AG04449 (cell line): ENCODE measurements at regions not wholly inside any gene's neighbourhood (a gene's known extent, or its start where the extent isn't known, plus 50 kb on each side); places are given as distances from the start of the nearest gene placed in this dataset.

ENCODE experiments used
- CTCF ChIA-PET: fragments of 350-600 bp; formaldehyde crosslinking; extraction: SDS; loops from one replicate; lab custom pipeline; 2021; ENCODE audit warnings: antibody characterized with exemption; lab: Yijun Ruan, JAX
- POLR2A ChIA-PET: fragments of 400-600, 350-600 bp; formaldehyde crosslinking; extraction: SDS; loops from one replicate; lab custom pipeline; 2020; ENCODE audit warnings: antibody characterized with exemption, inconsistent platforms; lab: Yijun Ruan, JAX
- DNase-seq: peaks from one replicate; pipeline ENCODE4 v3.0.0-alpha.2; 2010; ENCODE audit warnings: low read depth, low spot score
- H3K4me3 ChIP-seq: 2 replicates; pipeline ENCODE4 v1.5.1; 2011; ENCODE audit warnings: low read depth, mild to moderate bottlenecking, control low read depth, low read length
- TF ChIP-seq, protein P1 (sequence below): IDR thresholded peaks from one replicate; pipeline ENCODE4 v1.5.1; 2011; ENCODE audit warnings: mild to moderate bottlenecking, moderate library complexity, low read length, control low read depth, inconsistent platforms; ENCODE audit not compliant: insufficient read depth; ENCODE audit errors: missing control alignments

DNA sequence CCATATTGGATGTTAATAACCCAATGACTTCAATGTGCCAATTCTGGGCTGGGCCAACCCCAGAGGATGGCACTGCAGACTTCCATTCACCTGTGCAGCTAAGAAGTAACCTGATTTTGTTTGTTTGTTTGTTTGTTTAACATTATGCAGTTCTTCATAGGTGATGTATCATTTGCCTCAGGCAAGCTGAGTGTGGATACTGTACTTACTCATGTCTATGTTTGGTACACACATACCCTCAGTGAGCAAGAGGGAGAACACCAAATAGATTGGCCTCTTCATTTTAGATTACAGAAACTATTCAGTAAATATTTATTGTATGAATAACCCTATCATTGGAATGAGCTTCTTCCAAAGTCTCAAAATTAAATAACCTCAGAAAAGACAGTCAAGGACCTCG, 180.2 kb upstream of the SMC2 start:
- POLR2A ChIA-PET = no interaction called here
- no peak overlapping the region for H3K4me3 ChIP-seq
- no peak for DNase-seq
- TF ChIP-seq, protein P1, sequence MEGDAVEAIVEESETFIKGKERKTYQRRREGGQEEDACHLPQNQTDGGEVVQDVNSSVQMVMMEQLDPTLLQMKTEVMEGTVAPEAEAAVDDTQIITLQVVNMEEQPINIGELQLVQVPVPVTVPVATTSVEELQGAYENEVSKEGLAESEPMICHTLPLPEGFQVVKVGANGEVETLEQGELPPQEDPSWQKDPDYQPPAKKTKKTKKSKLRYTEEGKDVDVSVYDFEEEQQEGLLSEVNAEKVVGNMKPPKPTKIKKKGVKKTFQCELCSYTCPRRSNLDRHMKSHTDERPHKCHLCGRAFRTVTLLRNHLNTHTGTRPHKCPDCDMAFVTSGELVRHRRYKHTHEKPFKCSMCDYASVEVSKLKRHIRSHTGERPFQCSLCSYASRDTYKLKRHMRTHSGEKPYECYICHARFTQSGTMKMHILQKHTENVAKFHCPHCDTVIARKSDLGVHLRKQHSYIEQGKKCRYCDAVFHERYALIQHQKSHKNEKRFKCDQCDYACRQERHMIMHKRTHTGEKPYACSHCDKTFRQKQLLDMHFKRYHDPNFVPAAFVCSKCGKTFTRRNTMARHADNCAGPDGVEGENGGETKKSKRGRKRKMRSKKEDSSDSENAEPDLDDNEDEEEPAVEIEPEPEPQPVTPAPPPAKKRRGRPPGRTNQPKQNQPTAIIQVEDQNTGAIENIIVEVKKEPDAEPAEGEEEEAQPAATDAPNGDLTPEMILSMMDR = no peak
- CTCF ChIA-PET = no interaction called here

DNA sequence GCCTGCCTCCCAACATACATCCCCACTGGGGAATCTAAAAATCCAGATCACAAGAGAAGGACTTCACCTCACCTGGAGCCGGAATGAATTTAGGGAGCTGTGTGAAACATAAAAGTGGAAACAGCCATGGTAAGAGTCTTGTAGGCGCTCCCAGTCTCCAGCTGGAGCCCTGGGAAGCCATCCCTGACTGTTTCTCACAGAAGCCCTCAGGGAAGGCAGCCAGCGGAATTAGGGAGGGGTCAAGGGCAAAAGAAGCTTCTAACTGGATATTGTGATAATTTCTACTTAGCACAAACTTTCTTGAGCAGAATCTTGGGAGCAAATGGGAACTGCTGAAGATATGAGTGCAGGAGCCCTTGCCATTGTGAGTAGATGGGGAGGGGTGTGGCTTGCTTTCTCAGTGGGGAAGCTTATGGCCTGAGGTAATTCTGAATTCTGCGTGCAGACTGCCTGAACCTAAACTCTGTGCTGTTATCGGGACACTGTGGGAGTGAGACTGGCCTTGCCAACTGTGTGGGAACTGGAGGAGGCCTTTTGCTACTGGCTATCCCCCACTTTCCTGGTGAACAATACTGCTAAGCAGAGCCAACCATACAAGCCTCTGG, 174.4 kb upstream of the SMC2 start:
- no peak for DNase-seq
- no peak overlapping the region for H3K4me3 ChIP-seq
- ChIA-PET POLR2A (no interaction called here), CTCF (no interaction called here)
- TF ChIP-seq, protein P1 = no peak

DNA sequence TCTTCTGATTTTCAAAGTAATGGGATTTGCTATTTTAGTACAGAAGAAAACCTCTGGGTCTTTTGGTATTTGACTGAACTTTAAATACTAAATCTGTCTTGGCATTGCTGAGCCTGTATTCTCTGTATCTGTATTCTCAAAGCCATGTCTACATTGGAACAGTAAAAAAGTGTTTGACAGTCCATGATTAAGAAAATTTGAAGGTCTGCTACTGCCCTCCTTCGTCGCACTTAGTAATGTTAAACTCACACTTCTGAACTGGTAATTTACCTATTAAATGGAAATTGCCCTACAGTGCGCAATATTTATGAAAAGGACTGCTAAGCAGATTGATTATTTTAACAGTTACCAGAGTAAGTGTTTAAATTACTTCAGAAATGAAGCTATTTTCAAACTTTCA, 165.7 kb upstream of the SMC2 start:
- POLR2A ChIA-PET = no interaction called here
- DNase-seq = no peak
- CTCF ChIA-PET = no interaction called here

DNA sequence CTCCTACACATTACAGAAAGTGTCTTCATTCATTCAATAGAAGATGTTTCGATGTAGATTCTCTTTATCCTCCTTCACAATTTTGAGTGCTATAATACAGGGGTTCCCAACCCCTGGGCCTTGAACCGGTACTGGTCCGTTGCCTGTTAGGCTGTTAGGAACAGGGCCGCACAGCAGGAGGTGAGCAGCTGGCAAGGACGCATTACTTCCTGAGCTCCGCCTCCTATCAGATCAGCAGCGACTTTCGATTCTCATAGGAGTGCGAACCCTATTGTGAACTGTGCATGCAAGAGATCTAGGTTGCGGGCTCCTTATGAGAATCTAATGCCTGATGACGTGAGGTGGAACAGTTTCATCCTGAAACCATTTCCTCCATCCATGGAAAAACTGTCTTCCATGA, 153.0 kb upstream of the SMC2 start:
- ChIA-PET POLR2A (no interaction called here), CTCF (no interaction called here)
- no peak overlapping the region for H3K4me3 ChIP-seq
- TF ChIP-seq, protein P1 = no peak
- no peak for DNase-seq

More for the DNA sequence above, 165.7 kb upstream of the SMC2 start:
- TF ChIP-seq, protein P1 = no peak
- no peak overlapping the region for H3K4me3 ChIP-seq

DNA sequence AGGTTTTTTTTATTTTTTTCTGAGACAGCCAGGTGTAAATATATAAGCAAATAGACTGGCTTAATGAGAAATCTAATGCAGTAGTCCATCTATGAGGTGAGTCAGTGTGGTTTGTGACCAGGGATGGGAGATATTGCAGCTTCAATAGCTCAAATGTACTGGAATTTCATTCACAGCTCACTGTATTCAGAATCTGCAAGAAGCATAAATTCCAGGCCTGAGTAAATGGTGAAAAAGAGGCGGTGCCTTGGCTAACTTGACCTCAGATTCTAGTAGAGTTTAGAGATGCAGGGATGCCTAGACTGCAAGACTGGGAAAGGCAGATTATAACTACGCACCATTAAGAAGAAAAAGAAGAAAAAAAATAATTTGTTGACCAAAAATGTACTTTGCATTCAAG, 151.9 kb upstream of the SMC2 start:
- no peak overlapping the region for H3K4me3 ChIP-seq
- TF ChIP-seq, protein P1 = no peak
- ChIA-PET POLR2A (no interaction called here), CTCF (no interaction called here)
- no peak for DNase-seq

DNA sequence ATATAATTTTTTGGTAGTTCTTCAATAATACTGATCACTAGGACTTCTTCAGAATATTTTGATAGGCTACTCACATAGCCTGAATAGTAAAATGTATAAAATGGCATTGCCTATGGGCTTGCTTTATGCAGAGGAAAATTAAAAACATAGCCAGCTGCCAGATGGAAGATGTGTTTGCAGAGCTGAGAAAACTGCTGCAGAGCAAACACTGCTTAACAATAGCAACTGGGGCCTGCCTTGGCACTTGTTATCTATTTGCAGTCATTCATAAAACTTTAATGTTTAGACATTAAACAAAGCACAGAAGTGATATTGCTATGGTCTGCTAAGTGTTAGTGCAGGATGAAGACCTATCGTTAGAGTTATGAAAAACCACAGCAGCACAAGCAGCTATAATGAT, 151.5 kb upstream of the SMC2 start:
- no peak overlapping the region for H3K4me3 ChIP-seq
- TF ChIP-seq, protein P1 = no peak
- CTCF ChIA-PET = no interaction called here
- DNase-seq = no peak
- POLR2A ChIA-PET = no interaction called here
